Stimulated activated CD4-positive, alpha-beta T cell treated with anti-CD3 and anti-CD28 coated beads, TNF-alpha, amount 100 ng/mL, for 24 hours (primary cell): ENCODE measurements at regions not wholly inside any gene's neighbourhood (a gene's known extent, or its start where the extent isn't known, plus 50 kb on each side); places are given as distances from the start of the nearest gene placed in this dataset.

Source experiments
- DNase-seq, 3 experiments: peaks; one replicate each; pipeline ENCODE4 v3.0.0-alpha.2; 2020; ENCODE audit warnings: low read depth in 3 of 3

DNA sequence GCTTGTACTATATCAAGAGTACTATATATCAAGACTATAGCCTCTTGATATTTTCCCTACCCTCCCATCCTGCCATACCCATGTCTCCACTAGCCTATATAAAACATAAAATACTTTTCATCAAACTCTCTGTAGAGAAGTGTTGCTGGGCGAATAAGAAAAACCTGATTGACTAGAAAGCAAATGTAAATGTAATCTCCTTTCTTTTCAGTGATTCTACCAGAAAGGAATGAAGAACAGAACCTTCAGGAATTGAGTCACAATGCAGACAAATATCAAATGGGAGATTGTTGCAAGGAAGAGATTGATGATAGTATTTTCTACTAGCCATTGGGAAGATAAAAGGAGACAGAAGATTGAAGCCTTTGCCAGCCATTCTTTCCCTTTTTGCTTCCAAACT is 89.2 kb downstream of the KCNRG start:
- DNase-seq, result no peak

DNA sequence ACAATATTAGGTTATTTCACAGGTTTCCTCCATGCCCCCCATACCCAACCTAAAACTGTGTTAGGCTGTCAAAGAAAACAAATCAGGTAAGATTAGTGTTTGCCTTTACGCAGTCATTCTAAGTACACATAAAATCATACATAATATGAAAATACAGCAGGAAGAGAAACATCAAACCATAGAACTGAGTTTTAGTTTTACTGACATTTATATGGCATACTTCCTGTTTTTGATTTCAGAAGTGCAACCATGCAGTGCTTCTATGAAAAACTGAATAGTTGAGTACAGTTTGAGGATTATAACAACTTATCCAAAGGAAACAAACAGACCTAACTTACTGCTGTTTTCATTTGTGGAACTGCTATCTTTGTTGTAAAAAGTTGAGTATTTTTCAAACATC is 91.3 kb downstream of the KCNRG start:
- no peak for DNase-seq

DNA sequence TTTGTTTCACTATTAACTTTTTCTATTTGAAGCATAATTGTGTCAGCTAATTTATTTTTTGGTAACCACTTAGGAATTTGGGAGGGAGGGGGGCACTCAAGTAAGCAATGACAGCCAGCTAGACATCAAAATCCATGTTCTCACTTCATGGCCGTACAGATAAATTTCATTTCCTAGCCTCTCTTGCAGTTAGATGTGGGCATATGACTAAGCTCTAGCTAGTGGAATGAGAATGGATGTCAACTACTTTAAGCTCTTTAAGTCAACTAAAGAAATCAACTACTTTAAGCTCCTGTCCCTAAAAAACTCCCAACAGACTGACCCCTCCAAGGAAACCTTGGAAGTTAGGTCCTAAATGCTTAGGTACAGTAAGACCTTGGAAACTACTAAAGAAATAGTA is 92.0 kb downstream of the KCNRG start:
- no peak for DNase-seq

DNA sequence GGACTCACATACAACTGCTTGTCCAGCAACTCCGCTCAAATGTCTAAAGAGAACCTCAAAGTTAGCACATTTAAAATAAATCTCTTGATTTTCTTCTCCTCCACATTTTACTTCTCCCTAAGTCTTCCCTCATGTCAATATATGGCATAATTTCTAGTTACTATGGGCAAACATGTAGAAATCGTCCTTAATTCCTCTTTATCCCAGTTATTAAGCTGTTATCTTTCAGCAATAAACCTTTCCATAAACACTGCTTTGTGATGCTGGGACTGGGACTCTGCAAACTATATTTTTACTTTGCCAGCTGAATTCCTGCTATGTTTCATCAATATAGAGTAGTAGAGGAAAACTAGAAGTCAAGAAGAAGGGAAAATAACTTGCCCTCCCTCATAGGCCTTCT is 99.7 kb downstream of the KCNRG start:
- no peak for DNase-seq

DNA sequence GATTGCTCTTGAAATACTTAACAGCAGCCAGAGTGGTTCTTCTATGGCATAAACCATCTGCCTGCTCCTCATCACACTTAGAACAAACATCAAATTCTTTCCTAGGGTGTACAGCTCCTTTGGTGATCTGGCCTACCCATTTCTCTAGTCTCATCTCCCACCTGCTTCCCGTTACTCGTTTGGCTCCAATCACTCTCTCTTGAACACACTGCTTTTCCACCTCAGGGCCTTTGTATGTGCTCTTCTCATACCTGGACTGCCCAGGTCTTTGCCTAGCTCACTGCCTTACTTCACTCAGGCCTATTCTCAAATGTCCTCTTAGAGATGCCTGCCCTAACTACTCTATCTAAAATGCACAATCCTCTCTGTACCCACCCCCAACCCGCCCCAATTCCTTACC is 100.5 kb downstream of the KCNRG start:
- DNase-seq, result no peak

DNA sequence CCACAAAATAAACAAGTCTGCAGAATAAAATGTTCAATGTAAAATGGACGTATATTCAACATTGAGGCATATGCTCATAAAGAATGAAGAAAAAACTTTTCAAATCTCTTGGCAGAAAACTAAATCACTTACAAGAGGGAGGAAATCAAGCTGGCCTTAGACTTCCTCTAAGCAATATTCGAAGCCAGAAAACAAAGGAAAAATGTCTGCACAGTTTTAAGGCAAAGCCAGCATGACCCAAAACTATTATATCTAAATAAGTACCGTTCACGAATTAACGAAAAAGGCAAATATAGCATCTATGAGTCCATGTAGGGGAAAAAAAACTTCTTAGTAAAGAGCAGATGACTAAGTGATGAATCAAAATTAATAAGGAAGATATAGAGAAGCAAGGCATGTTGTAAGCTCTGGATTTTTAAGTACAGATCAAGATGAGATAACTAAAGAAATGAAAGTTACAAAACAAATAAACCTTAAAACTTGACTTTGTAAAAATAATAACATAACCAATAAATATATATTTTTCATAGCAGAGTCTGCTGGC is 101.3 kb downstream of the KCNRG start:
- no peak for DNase-seq

DNA sequence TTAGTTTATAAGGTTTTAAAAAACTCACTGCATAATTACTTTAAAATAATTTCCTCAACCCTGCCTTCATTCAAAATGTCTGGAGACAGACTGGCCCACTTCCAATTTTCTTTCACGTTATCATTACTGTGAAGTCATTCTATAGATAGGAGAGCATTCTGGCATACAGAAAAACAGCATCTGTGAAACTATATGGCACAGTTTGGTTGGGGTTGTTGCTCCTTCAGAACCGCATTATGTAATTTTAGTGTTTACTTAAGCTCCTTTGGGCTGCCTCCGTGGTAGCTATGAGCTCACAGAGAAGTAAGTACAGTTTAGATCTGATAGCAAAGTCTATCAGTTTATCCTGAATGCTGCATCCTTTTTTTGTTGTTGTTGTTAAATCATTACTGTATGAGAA is 104.3 kb downstream of the KCNRG start:
- no peak for DNase-seq

DNA sequence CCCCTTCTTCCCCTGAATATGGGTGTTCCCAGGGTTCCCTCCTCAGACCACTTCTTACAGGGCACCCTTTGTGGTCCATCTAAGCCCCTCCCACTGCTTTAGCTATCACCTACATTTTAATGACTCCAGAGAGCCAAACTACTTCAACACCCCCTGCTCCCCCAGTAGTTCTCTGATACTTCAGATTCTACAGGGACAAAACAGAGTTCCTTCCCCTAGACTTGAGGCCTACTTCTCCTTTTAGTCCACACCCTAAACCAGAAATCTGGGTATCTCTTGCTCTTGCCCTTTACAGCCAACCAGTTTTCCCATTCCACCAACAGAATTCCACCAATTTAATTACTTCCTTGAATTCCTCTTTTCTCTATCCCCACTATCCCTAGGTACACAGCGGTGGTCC is 107.2 kb downstream of the KCNRG start:
- DNase-seq, result no peak

DNA sequence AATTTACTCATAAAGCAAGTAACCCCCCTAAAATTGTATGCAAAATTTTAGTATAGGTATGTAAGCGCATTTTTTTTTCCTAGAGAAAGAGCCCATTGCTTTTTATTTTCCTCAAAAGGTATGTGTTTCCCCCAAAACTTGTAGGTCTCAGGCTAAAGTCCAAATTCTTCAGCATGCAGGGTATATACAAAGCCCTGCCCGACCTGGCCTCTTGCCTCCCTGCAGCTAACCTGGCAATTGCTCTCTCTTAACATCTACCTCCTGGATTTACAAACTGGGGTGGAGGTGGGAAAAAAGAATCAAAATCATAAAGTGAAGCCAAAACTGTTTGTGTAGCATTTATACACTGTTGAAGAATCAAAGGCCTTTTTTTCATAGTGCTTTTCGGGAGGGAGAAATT is 107.8 kb downstream of the KCNRG start:
- DNase-seq, result no peak

DNA sequence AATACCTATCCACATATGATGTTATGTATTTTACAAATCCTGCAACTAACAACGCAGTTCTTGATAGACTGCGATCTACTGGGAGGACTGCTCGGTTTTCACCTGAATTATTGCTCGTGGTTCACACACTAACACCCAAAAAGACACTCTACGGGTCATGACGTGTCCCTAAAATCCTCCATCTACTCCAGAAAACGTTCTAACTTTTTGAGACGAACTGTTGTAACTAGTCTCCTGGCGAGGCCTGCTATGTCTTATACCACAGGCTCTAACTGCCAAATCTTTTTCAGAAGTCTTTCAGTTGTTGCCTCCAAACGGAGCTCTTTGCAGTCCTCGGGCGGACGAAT is 108.2 kb downstream of the KCNRG start:
- no peak for DNase-seq

DNA sequence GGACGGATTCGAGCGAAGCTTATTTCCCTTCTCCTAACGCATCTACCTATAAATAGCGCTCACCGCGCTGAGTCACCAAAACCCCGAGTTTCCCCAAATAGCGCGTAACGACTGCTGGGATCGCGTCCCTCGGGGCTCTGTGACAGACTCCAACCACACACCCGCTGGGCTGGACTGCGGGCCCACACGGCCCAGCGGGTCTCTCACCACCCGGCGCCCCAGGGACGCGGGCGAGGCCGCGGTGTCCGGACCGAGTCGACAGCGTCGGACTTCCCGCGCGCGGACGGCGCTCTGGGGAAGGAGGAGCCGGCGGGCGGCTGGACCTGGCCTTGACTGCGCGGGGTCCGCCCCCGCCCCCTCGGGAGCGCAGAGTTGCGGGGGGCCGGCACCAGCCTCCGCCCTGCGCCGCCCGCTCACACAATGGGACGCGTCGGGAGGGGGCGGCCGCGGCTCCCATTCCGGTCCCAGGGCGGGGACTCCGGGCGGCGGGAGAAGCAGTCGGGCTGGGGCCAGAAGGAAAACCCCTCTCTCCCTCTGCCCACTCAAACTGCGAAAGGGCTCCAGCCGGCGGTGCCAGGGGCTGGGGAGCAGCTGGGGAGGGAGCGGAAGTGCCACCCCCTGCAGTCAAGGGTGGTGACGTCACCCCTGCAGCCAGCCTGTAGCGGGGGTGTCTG is 108.8 kb downstream of the KCNRG start:
- DNase-seq, result peak in 1 of 3 experiments; percentile 70

DNA sequence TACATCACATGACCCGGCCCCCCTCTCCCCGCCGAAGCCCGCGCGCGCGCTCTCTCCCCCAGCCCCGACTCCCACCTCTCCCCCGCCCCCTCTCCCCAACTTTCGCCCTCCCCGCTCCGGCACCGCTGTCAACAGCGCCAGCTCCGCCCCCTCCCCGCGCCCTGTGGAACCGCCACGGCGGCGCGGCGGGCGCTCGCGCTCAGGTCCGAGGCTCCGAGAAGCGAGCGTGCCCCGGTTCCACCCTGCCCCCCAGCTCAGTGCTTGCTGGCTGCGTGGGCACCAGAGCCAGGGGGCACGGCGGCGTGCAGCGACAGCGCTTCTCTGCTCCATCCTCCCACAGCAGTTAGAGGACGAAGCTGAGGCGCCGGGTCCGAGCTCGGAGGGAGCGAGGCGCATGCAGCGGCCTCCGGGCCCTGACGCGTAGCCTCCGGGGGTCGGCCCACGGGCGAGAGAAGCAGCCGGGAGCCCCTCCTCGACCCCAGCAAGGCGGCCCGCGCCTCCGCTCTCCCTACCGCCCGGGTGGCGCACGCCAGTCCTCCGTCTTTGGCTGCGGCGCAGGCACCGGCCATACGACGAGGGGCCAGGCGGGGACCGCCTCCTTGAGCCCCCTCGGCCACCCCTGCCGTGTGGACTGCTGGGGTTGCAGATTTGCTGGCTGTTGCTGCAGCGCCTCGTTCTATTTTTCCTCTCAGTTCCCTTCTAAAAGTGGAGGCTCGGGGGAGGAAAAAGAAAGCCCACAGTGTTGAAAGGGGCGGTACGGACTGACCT is 109.5 kb downstream of the KCNRG start:
- peak; percentile 85 to 88 (median 87) for DNase-seq

DNA sequence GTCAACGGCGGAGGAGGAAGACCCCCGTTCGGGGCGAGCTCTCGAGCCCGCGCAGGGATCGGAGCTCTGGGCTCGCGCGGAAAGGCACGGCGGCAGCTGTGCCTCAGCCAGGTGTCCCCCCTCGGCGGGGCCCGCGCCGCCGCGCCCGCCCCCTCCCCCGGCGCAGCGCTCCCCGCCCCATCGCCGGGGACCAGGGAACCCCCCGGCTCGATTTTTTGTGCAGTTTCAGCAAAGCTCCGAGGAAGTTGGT is 110.0 kb downstream of the KCNRG start:
- DNase-seq, result no peak

DNA sequence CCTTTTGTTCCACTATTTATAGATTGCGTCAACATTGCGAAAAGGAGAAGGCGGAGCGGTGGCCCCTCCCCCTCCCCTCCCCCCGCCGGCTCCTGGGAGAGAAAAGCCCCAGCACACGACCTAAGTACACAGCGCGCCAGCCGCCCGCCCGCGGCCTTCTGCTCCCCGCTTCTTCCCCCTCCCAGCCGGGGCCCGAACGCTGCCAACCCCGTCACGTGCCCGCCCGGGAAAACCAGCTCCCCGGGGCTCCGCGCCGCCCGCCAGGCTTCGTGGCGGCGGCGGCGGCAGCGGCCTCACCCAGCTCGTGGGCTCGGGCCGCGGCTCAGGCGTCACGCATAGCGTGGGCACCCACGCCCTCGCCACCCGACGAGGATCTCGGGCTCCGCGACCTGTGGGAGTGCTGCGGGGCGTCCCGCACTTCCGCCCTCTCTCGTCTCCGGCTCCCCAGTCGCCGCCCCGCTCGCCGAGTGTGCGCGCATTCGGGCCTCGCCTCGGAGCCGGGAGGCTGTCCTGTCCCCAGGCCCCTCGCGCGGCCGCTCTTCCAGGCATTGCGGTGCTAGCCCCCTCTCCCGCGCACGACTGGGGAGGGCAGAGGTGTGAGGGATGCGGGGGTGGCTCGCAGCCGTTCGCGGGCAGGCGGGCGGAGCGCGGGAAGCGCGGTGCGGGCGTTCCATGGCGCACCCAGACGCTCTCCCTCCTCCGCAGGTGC is 110.5 kb downstream of the KCNRG start:
- DNase-seq, result peak; percentile 69 to 81 (median 70)

DNA sequence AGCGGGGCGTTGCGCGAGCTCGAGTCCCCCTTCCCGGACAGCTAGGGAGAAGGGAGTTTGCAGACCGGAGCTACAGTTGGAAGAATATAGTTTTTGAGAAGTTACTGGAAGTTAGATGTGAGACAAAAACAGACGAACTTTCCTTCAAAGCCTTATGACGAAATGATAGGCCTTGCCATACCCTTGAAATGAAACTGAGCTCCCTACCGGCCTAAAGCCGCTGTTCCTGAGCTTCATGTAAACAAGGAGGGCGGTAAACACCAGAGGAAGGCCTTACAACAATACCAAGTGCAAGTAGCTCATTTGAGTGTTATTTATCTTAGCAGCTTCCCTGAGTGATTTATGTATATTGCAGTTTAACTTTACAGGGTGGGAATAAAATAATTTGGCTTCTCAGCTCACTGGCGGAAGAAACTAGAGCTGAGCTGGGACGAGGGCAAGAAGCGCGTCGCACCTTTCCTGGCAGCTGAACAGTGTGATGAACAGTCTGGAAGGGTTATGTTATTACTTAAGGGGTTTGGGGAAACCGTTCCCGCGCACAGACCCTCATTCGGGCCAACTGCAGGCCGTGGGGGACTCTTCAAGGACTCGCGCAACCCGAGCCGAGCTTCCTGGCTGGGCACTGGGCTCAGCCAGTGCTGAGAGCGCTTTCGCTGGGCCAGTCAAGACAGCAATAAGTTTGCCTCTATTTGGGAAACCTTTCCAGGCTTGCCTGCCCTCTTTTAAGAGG is 111.2 kb downstream of the KCNRG start:
- DNase-seq, result no peak

DNA sequence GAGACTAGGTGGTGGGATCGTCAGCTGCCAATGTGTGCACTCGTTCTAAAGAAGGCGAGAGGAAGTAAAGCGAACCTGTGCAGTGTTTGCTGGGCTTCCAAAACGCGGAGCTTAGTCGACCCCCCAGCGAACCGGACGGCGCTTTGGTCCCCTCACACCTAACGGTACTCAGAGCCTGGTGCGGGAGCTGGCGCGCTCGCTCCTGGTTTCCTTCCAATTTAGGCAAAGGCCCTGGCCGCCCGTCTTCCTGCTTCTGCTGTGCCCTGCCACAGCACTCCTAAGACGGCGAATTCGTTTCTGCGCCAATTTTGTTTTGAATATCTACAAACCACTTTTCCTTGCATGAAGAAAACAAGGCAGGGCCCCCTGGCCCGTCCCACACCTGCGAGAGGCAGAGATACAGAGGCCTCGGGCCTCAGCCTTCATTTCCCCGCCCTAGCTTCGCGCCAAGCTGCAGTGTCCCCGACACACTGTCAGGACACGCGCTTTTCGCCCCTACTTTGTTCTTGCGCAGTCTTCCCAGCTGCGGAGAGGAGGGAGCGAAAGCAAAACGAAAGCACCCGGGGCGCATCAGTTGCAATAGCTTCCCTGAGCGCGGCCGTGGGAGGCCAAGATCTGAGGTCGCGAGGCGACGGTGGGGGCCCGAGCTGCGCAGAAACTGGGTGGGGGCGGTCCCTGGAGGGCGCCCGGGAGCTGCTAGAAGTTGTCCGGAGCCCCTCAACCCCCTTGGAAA is 111.9 kb downstream of the KCNRG start:
- DNase-seq, result peak in 2 of 3 experiments; percentile 34 to 52

DNA sequence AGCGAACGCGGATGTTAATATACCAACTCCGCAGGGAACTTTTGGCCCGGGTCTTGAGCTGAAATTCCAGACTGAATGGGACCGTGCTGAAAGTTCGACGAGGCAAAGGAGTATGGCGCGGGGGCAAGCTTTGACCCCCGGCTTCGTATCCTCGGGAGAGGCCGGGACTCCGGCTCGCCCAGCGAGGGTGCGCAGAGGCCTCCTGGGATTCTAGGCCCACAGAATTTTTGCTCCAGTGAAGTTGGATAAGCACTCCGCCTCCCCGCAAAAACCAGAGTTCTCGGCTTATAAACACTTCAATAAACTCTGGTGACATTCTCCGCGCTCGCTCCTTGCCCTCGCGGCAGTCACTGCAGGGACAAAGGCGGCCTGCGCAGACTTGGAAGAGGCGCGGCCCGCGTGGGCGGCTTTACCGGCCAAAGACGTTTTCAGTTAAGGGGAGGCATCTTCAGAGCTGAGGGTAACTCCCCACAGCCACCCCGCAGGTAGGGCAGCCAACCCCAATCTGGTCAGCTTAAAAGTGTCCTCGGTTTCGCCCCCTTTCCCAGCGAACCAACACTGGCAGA is 112.6 kb downstream of the KCNRG start:
- DNase-seq, result no peak

DNA sequence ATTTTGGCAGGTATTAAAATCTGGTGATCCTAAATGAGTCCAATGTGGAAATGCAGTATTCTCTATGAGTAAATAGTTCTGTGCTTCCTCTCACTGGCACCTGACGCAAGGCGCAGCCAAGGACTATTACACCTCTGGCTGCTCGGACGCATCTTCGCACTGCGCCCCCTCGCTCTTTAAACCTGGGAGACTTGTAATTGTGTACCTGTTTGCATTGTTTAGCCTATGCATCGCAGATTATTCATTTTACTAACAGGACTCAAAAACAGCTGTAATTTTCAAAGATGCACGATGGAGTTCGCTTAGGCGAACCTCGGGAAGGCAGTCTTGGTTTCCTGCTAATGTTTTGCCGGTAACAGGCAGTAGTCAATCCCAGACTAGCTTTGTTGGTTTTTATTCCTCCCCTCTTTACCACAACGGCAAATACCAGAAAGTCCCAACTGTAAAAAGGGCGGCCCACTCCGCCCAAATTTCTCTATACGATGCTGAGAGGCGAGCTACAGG is 113.2 kb downstream of the KCNRG start:
- DNase-seq, result no peak

DNA sequence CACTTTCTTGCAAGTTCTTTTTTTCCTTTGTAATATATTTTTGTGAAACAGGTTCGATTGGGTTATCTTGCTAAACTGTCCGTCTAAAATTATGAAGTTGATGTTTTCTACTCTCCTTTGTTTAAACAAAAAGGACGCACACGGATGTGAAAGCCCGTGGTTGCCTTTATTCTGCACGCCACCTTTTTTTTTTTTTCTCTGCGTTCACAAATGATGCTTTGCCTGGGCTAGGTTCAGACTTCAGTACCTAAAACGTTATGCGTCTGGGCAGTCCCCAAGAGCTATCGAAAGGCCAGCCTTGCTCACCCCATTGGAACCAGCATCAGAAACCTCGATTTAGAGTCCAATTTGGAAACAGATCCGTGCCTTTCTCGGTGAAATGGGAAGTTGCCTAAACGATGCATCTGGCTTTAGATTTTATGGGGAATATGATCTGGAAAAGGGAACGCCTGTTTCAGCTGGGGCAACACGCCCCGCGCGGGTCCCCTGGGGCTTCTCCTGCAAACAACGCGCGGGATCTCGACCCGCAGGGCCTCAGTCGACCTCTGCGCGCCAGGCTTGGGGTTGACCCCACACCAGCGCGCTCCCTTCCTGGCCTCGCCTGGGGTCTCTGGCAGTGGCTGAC is 113.9 kb downstream of the KCNRG start:
- no peak for DNase-seq

DNA sequence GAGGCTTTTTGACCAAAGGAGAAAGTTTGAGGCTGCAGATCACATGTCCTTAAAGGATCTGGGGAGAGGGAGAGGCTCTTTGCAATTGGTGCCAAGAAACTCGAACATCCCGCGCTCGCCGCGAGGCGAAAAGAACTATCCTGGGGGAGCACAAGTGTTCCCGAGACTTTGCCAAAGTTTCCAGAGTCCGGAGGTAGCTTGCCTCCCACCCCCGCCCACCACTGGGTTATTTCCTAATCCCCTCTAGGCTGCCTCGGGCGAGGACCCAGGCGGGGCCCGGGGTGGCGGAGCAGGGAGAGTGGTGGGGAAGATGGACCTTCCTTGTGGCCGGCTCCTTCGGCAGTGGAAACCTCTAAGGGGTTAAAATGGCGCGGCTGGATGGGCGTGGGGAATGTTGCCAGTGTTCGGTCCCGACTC is 114.5 kb downstream of the KCNRG start:
- no peak for DNase-seq
